ENCODE measurements at regions not wholly inside any gene's neighbourhood (a gene's known extent, or its start where the extent isn't known, plus 50 kb on each side); places are given as distances from the start of the nearest gene placed in this dataset.
"Not testable (repeated sequence)": the region's sequence is repeated elsewhere in the genome, so short reads cannot be mapped to it uniquely, and the experiment has no call there.

GRCh38 chr15:95636107-95636506 lies 694.4 kb upstream of the NR2F2 start:
- DNase-seq (ENCODE audit: low spot score) = no peak

DNA sequence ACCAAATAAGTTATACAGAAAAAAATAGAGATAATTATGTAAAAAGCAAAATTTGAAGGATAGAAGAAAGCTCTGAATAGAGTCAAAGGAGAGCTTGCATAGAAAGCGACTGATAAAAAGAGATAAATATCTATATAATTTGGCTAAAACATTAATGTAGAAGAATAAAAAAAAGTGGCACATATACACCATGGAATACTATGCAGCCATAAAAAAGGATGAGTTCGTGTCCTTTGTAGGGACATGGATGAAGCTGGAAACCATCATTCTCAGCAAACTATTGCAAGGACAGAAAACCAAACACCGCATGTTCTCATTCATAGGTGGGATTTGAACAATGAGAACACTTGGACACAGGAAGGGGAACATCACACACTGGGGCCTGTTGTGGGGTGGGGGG lies 693.3 kb upstream of the NR2F2 start:
- DNase-seq (ENCODE audit: low spot score) = not testable (repeated sequence)

DNA sequence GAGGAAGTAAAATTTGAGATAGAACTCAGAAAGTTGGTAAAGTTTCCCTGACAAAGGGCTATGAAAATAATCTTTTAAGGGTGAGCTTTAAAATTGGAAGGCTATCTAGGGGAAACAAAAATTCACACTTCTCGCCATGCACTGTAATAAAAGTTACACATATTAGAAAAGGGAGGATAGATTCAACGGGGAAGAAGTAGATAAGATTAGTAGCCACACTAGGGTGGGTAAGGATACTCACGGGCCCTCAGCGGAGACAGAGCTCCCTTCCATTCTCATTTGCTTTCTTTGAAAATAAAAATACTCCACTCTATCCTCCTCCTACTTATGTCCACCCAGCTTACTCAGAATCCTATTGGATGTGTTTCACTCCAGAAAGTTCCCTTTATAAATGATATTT lies 691.3 kb upstream of the NR2F2 start:
- DNase-seq (ENCODE audit: low spot score) = no peak

- no peak for DNase-seq (ENCODE audit: low spot score)
Measured at GRCh38 chr15:95644100-95644875, 686.2 kb upstream of the NR2F2 start.

- DNase-seq (ENCODE audit: low spot score) = no peak
Measured at GRCh38 chr15:95645791-95646338, 684.6 kb upstream of the NR2F2 start.

DNA sequence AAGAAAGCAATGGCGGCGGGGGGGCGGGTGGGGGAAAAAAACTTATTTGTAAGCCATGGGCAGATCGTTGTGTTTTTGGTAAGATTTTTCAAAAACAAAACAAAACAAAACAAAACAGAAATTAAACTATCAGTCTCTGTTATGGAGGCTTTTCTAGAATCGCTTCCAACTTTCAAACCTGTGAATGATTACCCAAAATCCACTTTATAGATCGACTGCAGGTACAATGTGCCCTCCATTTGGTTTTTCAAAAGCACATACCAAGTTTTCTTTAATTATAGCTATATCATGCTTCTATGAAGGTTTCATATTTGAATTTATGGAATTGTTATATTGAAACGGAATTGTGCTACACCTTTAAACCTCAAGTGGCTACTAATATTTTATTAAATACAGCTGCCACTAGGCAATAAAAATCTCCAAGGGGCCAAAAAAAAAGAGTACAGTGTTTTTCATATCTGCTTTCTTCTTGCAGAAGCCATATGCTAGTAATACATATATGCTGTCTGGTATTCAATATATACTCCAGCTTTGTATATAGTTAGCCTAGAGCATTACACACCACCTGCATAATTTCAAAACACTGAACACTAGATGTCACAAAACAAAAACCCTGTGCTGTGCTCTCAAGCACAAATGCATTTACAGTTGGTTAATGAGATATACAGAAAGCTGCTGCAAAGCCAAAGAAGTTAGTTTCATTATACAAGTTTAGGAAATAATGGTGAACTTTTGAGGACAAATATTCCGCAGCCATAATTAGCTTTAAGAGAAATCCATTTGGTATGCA lies 683.8 kb upstream of the NR2F2 start:
- no peak for DNase-seq (ENCODE audit: low spot score)

DNA sequence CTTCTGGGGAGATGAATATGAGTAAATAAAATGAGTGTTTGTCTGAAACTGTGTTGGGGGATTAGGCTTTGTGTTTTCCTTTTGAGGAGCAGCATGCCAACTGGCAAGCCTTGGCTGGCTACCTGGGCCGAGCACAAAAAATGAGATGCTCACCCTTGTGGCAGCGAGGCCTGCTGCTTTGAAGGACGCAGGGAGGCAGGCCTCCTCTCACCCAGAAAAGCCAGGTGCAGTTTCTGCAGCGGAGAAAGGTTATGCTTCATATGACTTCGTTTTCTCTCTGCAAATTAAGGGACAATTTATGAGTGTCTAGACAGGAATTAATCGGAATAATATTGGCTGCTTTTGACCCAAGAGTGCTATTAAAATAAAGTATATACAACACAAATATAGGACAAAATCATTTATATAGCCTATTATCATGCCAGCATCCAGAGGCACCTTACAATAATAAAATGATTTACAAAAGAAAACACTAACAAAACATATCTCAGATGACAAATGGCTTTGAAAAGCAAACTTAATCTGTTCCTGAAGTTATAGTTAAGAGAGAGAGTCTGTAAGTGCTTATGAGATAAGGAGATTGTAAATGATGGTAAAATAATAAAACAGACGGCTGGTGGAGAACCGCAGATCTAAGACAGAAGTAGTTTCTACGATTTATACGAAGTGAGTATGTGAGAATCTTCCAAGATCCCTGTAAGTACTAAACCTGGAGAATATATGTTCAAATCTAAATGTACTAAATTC lies 682.8 kb upstream of the NR2F2 start:
- no peak for DNase-seq (ENCODE audit: low spot score)

DNA sequence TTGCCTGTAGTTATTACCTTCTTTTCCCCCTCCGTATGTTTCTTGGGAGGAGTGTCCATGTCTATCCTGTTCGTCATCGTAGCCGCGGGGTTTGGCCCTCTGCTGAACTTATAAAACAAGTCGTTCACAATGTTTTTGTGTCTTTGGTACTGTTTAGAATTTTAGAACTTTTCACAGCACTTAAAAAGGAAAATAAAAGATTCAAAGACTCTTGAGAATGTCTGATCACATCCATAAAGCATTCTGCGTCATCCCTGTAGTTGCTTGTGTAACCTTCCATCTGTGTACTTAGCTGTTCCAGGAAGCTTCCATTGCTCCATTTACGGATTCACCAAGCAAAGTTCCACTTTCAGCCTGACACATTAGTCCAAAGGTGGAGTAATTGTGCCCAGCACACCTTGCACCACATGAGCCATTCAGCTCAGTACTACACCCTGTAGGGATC lies 677.1 kb upstream of the NR2F2 start:
- no peak for DNase-seq (ENCODE audit: low spot score)

DNA sequence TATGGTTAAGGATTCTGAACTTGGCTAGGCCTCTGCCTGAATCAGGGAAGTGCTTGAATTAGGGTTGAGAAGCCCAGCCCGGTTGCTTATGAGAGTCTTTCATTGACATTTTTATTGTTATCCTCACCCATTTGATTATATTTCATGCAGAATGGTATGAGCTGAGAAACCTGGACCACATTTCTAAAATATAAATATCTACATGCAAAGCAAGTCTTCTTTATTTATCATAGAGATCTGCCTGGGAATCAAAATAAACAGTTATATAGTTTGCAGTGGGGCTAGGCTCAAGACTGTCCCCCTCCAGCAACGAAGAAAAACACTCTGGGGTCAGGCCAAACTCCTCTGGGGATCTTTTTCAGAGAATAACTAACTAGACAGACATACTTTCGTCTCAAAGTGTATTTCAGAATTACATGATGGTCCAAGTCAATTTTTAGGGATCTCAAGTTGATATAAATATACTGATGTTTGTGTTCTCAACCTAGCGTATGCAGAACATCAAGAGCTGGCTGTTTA lies 675.4 kb upstream of the NR2F2 start:
- no peak for DNase-seq (ENCODE audit: low spot score)

GRCh38 chr15:95656595-95656994 lies 673.9 kb upstream of the NR2F2 start:
- DNase-seq (ENCODE audit: low spot score) = no peak

DNA sequence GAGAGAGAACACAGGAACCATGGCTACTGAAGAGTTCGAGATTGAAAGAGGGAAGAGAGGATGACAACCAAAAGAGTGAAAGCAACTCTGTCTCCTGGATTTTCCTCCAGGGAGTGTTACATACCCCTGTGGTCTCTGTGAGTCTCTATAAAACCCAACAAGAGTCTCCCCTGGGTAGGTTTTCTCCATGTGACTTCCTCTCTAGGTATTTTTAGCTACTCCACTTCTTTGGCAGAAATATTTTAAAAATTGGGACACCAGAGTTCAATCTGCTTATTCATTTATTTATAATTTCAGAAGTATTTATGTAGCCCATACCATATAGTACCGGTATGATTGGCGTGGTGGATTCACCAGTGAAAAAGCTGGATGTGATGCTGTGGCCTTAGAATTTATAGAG lies 671.7 kb upstream of the NR2F2 start:
- no peak for DNase-seq (ENCODE audit: low spot score)

DNA sequence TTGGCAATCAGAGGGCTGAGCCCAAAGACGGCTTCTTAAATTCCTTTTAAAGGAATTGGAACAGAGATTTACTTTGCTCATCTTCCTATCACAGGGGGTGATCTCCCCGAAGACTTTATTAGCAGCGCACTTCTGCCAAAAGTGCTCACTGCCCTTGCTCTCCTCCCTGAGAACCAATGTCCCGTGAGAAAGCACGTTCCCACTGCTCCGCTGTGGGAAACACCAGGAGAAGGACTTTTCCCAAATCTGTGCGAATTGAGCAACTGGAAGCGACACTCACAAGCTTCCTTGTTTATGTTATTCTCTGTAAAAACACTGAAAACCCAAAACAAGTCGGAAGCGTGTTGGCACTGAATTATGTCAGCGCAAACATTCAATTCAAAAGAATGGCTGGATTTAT lies 670.8 kb upstream of the NR2F2 start:
- no peak for DNase-seq (ENCODE audit: low spot score)

DNA sequence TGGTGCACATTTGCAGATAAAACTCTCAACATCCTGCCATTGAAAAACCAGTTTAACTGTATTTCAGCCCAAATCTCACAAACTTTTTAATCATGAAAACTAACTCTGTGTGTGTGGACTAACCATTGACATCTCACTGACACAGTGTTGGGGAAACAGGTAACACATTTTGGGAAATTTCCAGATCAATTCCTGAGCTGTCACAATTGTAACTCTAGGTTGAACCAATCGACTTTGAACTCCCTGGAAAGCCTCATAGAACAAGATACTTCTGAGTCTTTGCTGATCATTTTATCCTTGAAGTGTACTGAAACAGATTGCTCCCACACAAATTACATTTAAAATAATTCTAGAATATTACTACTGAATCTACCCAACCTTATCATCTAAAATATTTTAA lies 667.9 kb upstream of the NR2F2 start:
- no peak for DNase-seq (ENCODE audit: low spot score)

DNA sequence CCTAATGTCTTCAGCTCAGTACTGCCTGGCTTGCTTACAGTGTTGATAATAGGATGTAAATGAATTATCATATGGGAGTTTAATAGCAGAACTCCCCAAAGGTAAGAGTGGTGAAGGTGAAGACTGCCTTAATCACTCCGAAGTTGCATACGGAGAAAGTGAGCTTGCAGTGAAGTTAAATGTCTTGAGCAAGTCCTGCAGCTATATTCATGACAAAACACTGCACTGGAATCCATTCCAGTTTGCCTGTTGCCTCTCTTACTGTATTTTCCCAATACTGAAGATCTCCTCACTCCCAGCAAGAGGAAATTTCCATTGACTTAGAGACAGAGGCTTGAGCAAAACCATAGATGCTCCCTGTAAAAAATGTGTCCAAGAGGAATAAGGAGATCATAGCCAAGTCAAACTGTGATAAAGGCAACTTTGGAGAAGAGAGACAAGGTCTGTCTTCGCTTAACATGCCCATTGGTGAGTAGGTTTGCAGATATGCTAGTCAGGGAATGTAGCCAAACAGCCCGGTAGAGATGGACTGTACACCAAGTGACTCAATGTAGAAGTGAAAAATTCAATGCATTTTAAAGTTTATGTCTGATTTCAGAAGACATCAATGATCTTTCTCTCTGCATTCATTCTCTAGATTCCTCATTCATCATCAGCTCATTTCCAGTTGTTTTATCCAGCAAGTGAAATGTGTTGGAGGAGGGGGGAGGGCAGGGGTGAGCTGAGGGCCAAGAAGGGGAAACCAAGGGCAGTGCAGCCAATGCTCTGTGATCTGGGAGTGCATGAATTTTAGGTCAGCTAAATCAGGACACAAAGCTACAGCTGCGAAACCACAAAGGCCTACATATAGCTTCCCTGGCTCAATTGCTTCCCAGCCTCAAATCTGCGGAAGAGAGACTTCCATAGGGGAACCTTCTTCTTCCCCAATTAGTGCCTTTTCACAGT lies 667.1 kb upstream of the NR2F2 start:
- no peak for DNase-seq (ENCODE audit: low spot score)

DNA sequence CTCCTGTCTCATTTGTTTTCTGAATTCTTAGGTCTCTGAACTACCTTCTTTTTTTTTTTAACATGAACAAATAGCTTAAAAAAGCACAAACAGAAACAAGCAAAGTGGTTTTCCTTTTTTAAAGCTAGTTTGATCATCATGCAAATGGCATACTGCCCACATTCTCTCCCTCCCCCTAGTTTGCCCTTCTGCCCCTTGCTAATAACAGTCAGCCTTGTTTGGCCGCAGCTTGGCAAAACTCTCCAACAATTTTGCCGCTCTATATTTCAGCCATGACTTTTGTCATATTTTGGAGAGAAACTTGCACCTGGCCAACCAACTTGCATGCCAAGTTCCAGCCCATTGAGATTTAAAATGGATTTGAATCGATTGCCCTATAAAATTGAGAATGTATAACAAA lies 666.0 kb upstream of the NR2F2 start:
- no peak for DNase-seq (ENCODE audit: low spot score)

GRCh38 chr15:95669146-95669922 lies 661.2 kb upstream of the NR2F2 start:
- peak; percentile 19 for DNase-seq (ENCODE audit: low spot score)

GRCh38 chr15:95674031-95674430 lies 656.5 kb upstream of the NR2F2 start:
- DNase-seq (ENCODE audit: low spot score) = no peak

DNA sequence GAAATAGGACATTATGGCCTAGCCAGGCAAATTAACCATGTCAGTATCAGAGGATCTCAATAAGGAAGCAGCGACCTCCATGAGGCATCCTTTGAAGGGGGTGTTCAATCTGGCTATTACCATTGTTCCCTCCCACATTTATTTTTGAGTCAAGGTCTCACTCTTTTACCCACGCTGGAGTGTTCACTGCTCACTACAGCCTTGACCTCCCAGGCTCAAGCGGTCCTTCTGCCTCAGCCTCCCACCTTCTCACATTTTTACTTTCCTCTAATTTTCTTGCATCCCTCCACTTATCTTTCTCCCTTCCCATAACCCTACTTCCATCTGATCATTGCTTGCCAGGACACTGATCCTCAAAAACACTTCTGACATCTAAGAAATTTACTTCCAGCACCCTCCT lies 654.0 kb upstream of the NR2F2 start:
- DNase-seq (ENCODE audit: low spot score) = no peak

GRCh38 chr15:95679847-95680582 lies 650.5 kb upstream of the NR2F2 start:
- DNase-seq (ENCODE audit: low spot score) = no peak
